HG03439 (cell line): ENCODE measurements at regions not wholly inside any gene's neighbourhood (a gene's known extent, or its start where the extent isn't known, plus 50 kb on each side); places are given as distances from the start of the nearest gene placed in this dataset.

Experiments
- ATAC-seq: cut with Tn5 transposase; IDR thresholded peaks from one replicate; pipeline ENCODE4 v1.9.1; 2021; ENCODE audit warnings: mild to moderate bottlenecking, moderate library complexity; ENCODE audit not compliant: unreplicated experiment

GRCh38 chr15:55031727-55032126 is 165.0 kb downstream of the RSL24D1 start:
- ATAC-seq = no peak

- ATAC-seq = no peak
These were observed 170.4 kb downstream of the RSL24D1 start for GRCh38 chr15:55026381-55026780.

GRCh38 chr15:55017635-55018034 is 179.1 kb downstream of the RSL24D1 start:
- no peak for ATAC-seq

GRCh38 chr15:55016225-55016624 is 180.5 kb downstream of the RSL24D1 start:
- ATAC-seq = no peak

GRCh38 chr15:55015093-55015445 is 181.7 kb downstream of the RSL24D1 start:
- ATAC-seq = no peak

GRCh38 chr15:55014391-55015092 is 182.2 kb downstream of the RSL24D1 start:
- ATAC-seq = no peak

GRCh38 chr15:55008421-55008820 is 188.3 kb downstream of the RSL24D1 start:
- no peak for ATAC-seq

- ATAC-seq = no peak
These were observed 189.2 kb downstream of the RSL24D1 start for GRCh38 chr15:55007561-55007960.

GRCh38 chr15:55005679-55006078 is 191.1 kb downstream of the RSL24D1 start:
- ATAC-seq = no peak

GRCh38 chr15:55003965-55004873 is 192.5 kb downstream of the RSL24D1 start:
- no peak for ATAC-seq

GRCh38 chr15:54998661-54999060 is 198.1 kb downstream of the RSL24D1 start:
- no peak for ATAC-seq

GRCh38 chr15:54990793-54991192 is 205.9 kb downstream of the RSL24D1 start:
- no peak for ATAC-seq

GRCh38 chr15:54987881-54988280 is 208.9 kb downstream of the RSL24D1 start:
- ATAC-seq = no peak

GRCh38 chr15:54979964-54980363 is 216.8 kb downstream of the RSL24D1 start:
- ATAC-seq = no peak

GRCh38 chr15:54962637-54963036 is 234.1 kb downstream of the RSL24D1 start:
- ATAC-seq = no peak

GRCh38 chr15:54960266-54960665 is 236.5 kb downstream of the RSL24D1 start:
- no peak for ATAC-seq

- ATAC-seq = no peak
These were observed 255.3 kb downstream of the RSL24D1 start for GRCh38 chr15:54941417-54941816.

- ATAC-seq = no peak
These were observed 279.4 kb downstream of the RSL24D1 start for GRCh38 chr15:54917312-54917711.

- ATAC-seq = no peak
These were observed 281.4 kb downstream of the RSL24D1 start for GRCh38 chr15:54915380-54915779.

GRCh38 chr15:54884312-54884711 is 312.4 kb downstream of the RSL24D1 start:
- ATAC-seq = no peak

GRCh38 chr15:54859982-54860381 is 336.8 kb downstream of the RSL24D1 start:
- no peak for ATAC-seq

- ATAC-seq = no peak
These were observed 342.1 kb downstream of the RSL24D1 start for GRCh38 chr15:54854667-54855066.
